Liver (tissue), 8 donors: ENCODE measurements at regions not wholly inside any gene's neighbourhood (a gene's known extent, or its start where the extent isn't known, plus 50 kb on each side); places are given as distances from the start of the nearest gene placed in this dataset.

Experiments used
- DNase-seq: peaks from one replicate; pipeline ENCODE4 v3.0.0-alpha.2; 2017; ENCODE audit warnings: low spot score
- H3K27ac ChIP-seq, 2 donors: one replicate each; pipeline ENCODE4 v1.7.0; 2013; ENCODE audit warnings: inconsistent platforms in 2 of 2, low read length in 2 of 2, control low read depth in 1 of 2, low read depth in 1 of 2, mild to moderate bottlenecking in 1 of 2
- H3K27me3 ChIP-seq, 4 donors: one replicate each; pipeline versions ENCODE4 v1.6.1 to v1.7.0; 2013; ENCODE audit warnings: low read length in 3 of 4, inconsistent platforms in 1 of 4, mild to moderate bottlenecking in 1 of 4, moderate library complexity in 1 of 4; ENCODE audit not compliant: control insufficient read depth in 4 of 4, insufficient read depth in 4 of 4
- H3K36me3 ChIP-seq, 4 donors: one replicate each; pipeline versions ENCODE4 v1.6.1 to v1.7.0; 2013; ENCODE audit warnings: low read length in 3 of 4, mild to moderate bottlenecking in 3 of 4, low read depth in 1 of 4, moderate library complexity in 1 of 4; ENCODE audit not compliant: control insufficient read depth in 4 of 4, insufficient read depth in 3 of 4
- H3K4me1 ChIP-seq, 4 donors: one replicate each; pipeline versions ENCODE4 v1.6.1 to v1.7.0; 2013; ENCODE audit warnings: low read length in 3 of 4, mild to moderate bottlenecking in 3 of 4, moderate library complexity in 1 of 4; ENCODE audit not compliant: control insufficient read depth in 4 of 4, insufficient read depth in 4 of 4
- H3K4me3 ChIP-seq, 3 donors: one replicate each; pipeline versions ENCODE4 v1.6.1 to v1.7.0; 2013; ENCODE audit warnings: low read length in 3 of 3, control low read depth in 1 of 3, low read depth in 1 of 3, mild to moderate bottlenecking in 1 of 3
- H3K9ac ChIP-seq, 2 donors: one replicate each; pipeline ENCODE4 v1.7.0; 2013; ENCODE audit warnings: low read length in 2 of 2, mild to moderate bottlenecking in 2 of 2, moderate library complexity in 2 of 2, control low read depth in 1 of 2, low read depth in 1 of 2
- H3K9me3 ChIP-seq, 4 donors: one replicate each; pipeline versions ENCODE4 v1.6.1 to v1.7.0; 2013; ENCODE audit warnings: low read length in 3 of 4; ENCODE audit not compliant: control insufficient read depth in 4 of 4
- EGR1 ChIP-seq, 2 donors: IDR thresholded peaks; 2 replicates each; pipeline ENCODE4 v1.6.1; 2016 to 2018; ENCODE audit warnings: antibody characterized with exemption in 2 of 2, low read depth in 2 of 2
- FOXA1 ChIP-seq: IDR thresholded peaks from 2 replicates; pipeline ENCODE4 v1.6.1; 2016; ENCODE audit warnings: antibody characterized with exemption
- FOXA2 ChIP-seq: IDR thresholded peaks from 2 replicates; pipeline ENCODE4 v1.6.1; 2016; ENCODE audit warnings: antibody characterized with exemption
- GABPA ChIP-seq, 2 donors: IDR thresholded peaks in 1 of 2; conservative IDR thresholded peaks in 1 of 2; 2 replicates each; pipeline ENCODE4 v1.6.1; 2016; ENCODE audit warnings: antibody characterized with exemption in 2 of 2, mild to moderate bottlenecking in 1 of 2, moderate library complexity in 1 of 2
- HNF4A ChIP-seq, 2 donors: conservative IDR thresholded peaks; 2 replicates each; pipeline ENCODE4 v1.6.1; 2016; ENCODE audit warnings: antibody characterized with exemption in 2 of 2, mild to moderate bottlenecking in 2 of 2
- HNF4G ChIP-seq: IDR thresholded peaks from 2 replicates; pipeline ENCODE4 v1.6.1; 2016; ENCODE audit warnings: antibody characterized with exemption
- JUND ChIP-seq, 2 donors: IDR thresholded peaks; 2 replicates each; pipeline ENCODE4 v1.6.1; 2016; ENCODE audit warnings: antibody characterized with exemption in 2 of 2
- NR2F2 ChIP-seq: IDR thresholded peaks from 2 replicates; pipeline ENCODE4 v1.6.1; 2016; ENCODE audit warnings: antibody characterized with exemption
- RAD21 ChIP-seq, 2 donors: IDR thresholded peaks; 2 replicates each; pipeline ENCODE4 v1.6.1; 2016; ENCODE audit warnings: antibody characterized with exemption in 2 of 2, mild to moderate bottlenecking in 2 of 2
- RXRA ChIP-seq, 2 donors: IDR thresholded peaks; 2 replicates each; pipeline ENCODE4 v1.6.1; 2017 to 2018; ENCODE audit warnings: antibody characterized with exemption in 2 of 2, mild to moderate bottlenecking in 1 of 2
- SP1 ChIP-seq: IDR thresholded peaks from 2 replicates; pipeline ENCODE4 v1.6.1; 2018; ENCODE audit warnings: antibody characterized with exemption, mild to moderate bottlenecking
- TAF1 ChIP-seq: conservative IDR thresholded peaks from 2 replicates; pipeline ENCODE4 v1.6.1; 2016; ENCODE audit warnings: antibody characterized with exemption, mild to moderate bottlenecking
- YY1 ChIP-seq: IDR thresholded peaks from 2 replicates; pipeline ENCODE4 v1.6.1; 2016; ENCODE audit warnings: antibody characterized with exemption, mild to moderate bottlenecking
- whole genome bisulfite sequencing: extraction: QIAGEN DNeasy Blood & Tissue Kit; methylation state at CpG from one replicate; pipeline ENCODE4 v1.1.7; 2013; 5-methylcytosine and 5-hydroxymethylcytosine counted together
- TF ChIP-seq, protein P1 (sequence below): IDR thresholded peaks from 2 replicates; pipeline ENCODE4 v1.6.1; 2016; ENCODE audit warnings: antibody characterized with exemption
- TF ChIP-seq, protein P2 (sequence below): IDR thresholded peaks from 2 replicates; pipeline ENCODE4 v1.6.1; 2016; ENCODE audit warnings: antibody characterized with exemption
- TF ChIP-seq, protein P3 (sequence below): fragments of 150-350 bp; IDR thresholded peaks from 2 replicates; pipeline ENCODE4 v1.5.1; 2017; ENCODE audit warnings: improper control_type of control experiment, low read depth, low read length; ENCODE audit not compliant: missing input control
- TF ChIP-seq, protein P4 (sequence below): IDR thresholded peaks from 2 replicates; pipeline ENCODE4 v1.6.1; 2016; ENCODE audit warnings: antibody characterized with exemption, mild to moderate bottlenecking
- TF ChIP-seq, protein P5 (sequence below): IDR thresholded peaks from 2 replicates; pipeline ENCODE4 v1.6.1; 2016; ENCODE audit warnings: antibody characterized with exemption
- donor health status: healthy.
- donor health status: healthy.
- donor health status: healthy.
- donor health status: healthy.
- donor health status: healthy.

DNA sequence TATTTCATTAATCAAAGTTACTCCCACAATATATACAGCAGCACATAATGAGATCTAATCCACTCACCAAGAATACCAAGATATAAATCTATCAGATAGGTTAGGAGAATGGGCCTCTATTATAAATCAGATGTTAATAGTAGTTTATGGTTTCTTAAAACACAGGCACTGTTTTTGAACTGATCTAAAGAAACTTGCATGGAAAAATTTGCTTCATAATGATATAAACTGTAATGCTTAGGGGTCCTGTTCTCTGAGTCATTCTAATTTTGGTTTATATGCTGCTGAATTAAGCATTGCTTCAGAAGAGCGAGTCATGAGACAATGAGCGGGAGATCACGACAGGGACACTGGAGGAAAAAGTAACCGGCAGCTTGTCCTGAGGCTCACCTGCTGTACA lies 113.3 kb upstream of the OTUD4 start:
- H3K27me3 ChIP-seq: no peaks in the 10 kb centered on the region
- no peaks in the 10 kb centered on the region for H3K36me3 ChIP-seq
- no peak overlapping the region for H3K4me3 ChIP-seq
- TF ChIP-seq HNF4A (conservative IDR thresholded peaks at IDR 0.05) (no peak), NR2F2 (no peak), HNF4G (no peak), SP1 (no peak), FOXA1 (no peak), GABPA (IDR thresholded peaks at IDR 0.05 in 1 of 2, conservative IDR thresholded peaks at IDR 0.05 in 1 of 2) (no peak), YY1 (no peak), TAF1 (no peak), RXRA (IDR thresholded peaks at IDR 0.05) (no peak), EGR1 (IDR thresholded peaks at IDR 0.05; ENCODE audit: low read depth in 2 of 2) (no peak), FOXA2 (no peak)
- TF ChIP-seq, protein P1, sequence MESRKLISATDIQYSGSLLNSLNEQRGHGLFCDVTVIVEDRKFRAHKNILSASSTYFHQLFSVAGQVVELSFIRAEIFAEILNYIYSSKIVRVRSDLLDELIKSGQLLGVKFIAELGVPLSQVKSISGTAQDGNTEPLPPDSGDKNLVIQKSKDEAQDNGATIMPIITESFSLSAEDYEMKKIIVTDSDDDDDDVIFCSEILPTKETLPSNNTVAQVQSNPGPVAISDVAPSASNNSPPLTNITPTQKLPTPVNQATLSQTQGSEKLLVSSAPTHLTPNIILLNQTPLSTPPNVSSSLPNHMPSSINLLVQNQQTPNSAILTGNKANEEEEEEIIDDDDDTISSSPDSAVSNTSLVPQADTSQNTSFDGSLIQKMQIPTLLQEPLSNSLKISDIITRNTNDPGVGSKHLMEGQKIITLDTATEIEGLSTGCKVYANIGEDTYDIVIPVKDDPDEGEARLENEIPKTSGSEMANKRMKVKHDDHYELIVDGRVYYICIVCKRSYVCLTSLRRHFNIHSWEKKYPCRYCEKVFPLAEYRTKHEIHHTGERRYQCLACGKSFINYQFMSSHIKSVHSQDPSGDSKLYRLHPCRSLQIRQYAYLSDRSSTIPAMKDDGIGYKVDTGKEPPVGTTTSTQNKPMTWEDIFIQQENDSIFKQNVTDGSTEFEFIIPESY: no peak
- TF ChIP-seq, protein P2, sequence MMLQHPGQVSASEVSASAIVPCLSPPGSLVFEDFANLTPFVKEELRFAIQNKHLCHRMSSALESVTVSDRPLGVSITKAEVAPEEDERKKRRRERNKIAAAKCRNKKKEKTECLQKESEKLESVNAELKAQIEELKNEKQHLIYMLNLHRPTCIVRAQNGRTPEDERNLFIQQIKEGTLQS: no peak
- TF ChIP-seq, protein P3, sequence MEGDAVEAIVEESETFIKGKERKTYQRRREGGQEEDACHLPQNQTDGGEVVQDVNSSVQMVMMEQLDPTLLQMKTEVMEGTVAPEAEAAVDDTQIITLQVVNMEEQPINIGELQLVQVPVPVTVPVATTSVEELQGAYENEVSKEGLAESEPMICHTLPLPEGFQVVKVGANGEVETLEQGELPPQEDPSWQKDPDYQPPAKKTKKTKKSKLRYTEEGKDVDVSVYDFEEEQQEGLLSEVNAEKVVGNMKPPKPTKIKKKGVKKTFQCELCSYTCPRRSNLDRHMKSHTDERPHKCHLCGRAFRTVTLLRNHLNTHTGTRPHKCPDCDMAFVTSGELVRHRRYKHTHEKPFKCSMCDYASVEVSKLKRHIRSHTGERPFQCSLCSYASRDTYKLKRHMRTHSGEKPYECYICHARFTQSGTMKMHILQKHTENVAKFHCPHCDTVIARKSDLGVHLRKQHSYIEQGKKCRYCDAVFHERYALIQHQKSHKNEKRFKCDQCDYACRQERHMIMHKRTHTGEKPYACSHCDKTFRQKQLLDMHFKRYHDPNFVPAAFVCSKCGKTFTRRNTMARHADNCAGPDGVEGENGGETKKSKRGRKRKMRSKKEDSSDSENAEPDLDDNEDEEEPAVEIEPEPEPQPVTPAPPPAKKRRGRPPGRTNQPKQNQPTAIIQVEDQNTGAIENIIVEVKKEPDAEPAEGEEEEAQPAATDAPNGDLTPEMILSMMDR: no peak
- no peak for DNase-seq
- no peaks in the 10 kb centered on the region for H3K4me1 ChIP-seq
- H3K27ac ChIP-seq: no peak overlapping the region
- no peaks in the 10 kb centered on the region for H3K9me3 ChIP-seq
- WGBS: 96% methylated on average over 4 of the region's 4 CpGs
- H3K9ac ChIP-seq: no peak overlapping the region

DNA sequence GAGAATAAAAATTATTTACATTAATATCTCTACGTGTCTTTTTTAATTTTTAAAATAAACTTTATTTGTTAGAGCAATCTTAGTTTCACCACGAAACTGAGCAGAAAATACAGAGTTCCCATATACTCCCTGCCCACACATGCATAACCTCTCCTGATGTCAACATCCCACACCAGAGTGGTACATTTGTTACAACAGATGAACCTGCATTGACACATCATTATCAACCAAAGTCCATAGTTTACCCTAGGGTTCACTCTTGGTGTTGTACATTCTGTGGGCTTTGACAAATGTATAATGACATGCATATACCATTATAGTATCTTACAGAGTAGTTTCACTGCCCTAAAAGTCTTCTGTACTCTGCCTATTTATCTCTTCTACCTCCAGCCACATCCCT lies 110.6 kb upstream of the OTUD4 start:
- no peaks in the 10 kb centered on the region for H3K36me3 ChIP-seq
- H3K27ac ChIP-seq: no peak overlapping the region
- H3K4me3 ChIP-seq: no peak overlapping the region
- no peaks in the 10 kb centered on the region for H3K4me1 ChIP-seq
- WGBS: 57% methylated on average over 2 of the region's 2 CpGs
- TF ChIP-seq, protein P4, sequence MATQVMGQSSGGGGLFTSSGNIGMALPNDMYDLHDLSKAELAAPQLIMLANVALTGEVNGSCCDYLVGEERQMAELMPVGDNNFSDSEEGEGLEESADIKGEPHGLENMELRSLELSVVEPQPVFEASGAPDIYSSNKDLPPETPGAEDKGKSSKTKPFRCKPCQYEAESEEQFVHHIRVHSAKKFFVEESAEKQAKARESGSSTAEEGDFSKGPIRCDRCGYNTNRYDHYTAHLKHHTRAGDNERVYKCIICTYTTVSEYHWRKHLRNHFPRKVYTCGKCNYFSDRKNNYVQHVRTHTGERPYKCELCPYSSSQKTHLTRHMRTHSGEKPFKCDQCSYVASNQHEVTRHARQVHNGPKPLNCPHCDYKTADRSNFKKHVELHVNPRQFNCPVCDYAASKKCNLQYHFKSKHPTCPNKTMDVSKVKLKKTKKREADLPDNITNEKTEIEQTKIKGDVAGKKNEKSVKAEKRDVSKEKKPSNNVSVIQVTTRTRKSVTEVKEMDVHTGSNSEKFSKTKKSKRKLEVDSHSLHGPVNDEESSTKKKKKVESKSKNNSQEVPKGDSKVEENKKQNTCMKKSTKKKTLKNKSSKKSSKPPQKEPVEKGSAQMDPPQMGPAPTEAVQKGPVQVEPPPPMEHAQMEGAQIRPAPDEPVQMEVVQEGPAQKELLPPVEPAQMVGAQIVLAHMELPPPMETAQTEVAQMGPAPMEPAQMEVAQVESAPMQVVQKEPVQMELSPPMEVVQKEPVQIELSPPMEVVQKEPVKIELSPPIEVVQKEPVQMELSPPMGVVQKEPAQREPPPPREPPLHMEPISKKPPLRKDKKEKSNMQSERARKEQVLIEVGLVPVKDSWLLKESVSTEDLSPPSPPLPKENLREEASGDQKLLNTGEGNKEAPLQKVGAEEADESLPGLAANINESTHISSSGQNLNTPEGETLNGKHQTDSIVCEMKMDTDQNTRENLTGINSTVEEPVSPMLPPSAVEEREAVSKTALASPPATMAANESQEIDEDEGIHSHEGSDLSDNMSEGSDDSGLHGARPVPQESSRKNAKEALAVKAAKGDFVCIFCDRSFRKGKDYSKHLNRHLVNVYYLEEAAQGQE: peak; percentile 55
- peak; percentile 86 for TF ChIP-seq HNF4G
- peak; percentile 56 for TF ChIP-seq SP1
- no peak for TF ChIP-seq GABPA (IDR thresholded peaks at IDR 0.05 in 1 of 2, conservative IDR thresholded peaks at IDR 0.05 in 1 of 2)
- TF ChIP-seq YY1: peak; percentile 37
- TF ChIP-seq RAD21 (IDR thresholded peaks at IDR 0.05): peak in 1 of 2 donors; percentile 35
- TF ChIP-seq EGR1 (IDR thresholded peaks at IDR 0.05; ENCODE audit: low read depth in 2 of 2): no peak
- TF ChIP-seq, protein P5, sequence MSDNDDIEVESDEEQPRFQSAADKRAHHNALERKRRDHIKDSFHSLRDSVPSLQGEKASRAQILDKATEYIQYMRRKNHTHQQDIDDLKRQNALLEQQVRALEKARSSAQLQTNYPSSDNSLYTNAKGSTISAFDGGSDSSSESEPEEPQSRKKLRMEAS: no peak
- TF ChIP-seq TAF1: no peak
- peak; percentile 50 for TF ChIP-seq FOXA2
- peak; percentile 94 to 97 for TF ChIP-seq HNF4A (conservative IDR thresholded peaks at IDR 0.05)
- peak in 1 of 2 donors; percentile 40 for TF ChIP-seq JUND (IDR thresholded peaks at IDR 0.05)
- TF ChIP-seq, protein P1: peak; percentile 57
- TF ChIP-seq, protein P2: no peak
- no peak for TF ChIP-seq NR2F2
- TF ChIP-seq, protein P3: no peak
- peak; percentile 70 to 85 for TF ChIP-seq RXRA (IDR thresholded peaks at IDR 0.05)
- peak; percentile 61 for TF ChIP-seq FOXA1
- no peak overlapping the region for H3K9ac ChIP-seq
- H3K27me3 ChIP-seq: no peaks in the 10 kb centered on the region
- peaks cover 0 to 2% (median 0%) of the 10 kb centered on the region in 4 donors for H3K9me3 ChIP-seq
- DNase-seq: no peak
